ENCODE measurements at regions not wholly inside any gene's neighbourhood (a gene's known extent, or its start where the extent isn't known, plus 50 kb on each side); places are given as distances from the start of the nearest gene placed in this dataset.
"Not testable (repeated sequence)": the region's sequence is repeated elsewhere in the genome, so short reads cannot be mapped to it uniquely, and the experiment has no call there.

DNA sequence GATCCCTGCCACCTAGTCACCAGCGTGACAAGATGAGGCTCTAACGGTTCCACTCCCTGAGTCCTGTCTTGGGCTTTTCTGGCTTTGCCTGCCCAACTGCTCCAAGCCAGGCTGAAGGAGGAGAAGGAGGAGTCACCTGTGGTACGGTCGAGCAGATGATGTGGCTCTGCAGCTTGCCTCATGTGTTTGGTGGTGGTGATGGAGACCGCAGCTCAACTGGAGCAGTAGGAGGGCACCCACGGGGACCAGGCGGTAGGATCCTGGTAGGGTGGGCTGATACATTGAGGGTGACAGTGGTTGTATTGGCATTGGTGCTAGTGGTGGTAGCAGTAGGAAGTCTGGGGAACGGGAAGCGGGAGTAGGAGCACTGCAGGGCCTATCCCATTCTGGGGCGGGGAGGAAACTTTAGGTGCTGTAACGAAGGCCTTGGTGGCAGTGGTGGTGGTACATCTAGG lies 202.8 kb upstream of the WSB1 start:
- TF ChIP-seq, protein P1, sequence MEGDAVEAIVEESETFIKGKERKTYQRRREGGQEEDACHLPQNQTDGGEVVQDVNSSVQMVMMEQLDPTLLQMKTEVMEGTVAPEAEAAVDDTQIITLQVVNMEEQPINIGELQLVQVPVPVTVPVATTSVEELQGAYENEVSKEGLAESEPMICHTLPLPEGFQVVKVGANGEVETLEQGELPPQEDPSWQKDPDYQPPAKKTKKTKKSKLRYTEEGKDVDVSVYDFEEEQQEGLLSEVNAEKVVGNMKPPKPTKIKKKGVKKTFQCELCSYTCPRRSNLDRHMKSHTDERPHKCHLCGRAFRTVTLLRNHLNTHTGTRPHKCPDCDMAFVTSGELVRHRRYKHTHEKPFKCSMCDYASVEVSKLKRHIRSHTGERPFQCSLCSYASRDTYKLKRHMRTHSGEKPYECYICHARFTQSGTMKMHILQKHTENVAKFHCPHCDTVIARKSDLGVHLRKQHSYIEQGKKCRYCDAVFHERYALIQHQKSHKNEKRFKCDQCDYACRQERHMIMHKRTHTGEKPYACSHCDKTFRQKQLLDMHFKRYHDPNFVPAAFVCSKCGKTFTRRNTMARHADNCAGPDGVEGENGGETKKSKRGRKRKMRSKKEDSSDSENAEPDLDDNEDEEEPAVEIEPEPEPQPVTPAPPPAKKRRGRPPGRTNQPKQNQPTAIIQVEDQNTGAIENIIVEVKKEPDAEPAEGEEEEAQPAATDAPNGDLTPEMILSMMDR (IDR thresholded peaks at IDR 0.05; ENCODE audit: low read depth, low read length) = no peak
- TF ChIP-seq, protein P2, sequence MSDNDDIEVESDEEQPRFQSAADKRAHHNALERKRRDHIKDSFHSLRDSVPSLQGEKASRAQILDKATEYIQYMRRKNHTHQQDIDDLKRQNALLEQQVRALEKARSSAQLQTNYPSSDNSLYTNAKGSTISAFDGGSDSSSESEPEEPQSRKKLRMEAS (IDR thresholded peaks at IDR 0.05; ENCODE audit: low read depth, low read length) = no peak
- TF ChIP-seq POLR2A (IDR thresholded peaks at IDR 0.05; ENCODE audit: extremely low read depth, insufficient read length) (no peak), MYC (IDR thresholded peaks at IDR 0.05; ENCODE audit: low read depth, low read length) (no peak)
- DNase-seq (ENCODE audit: low read depth) = no peak
- H3K4me3 ChIP-seq (ENCODE audit: low read depth, low read length) = no peak overlapping the region

DNA sequence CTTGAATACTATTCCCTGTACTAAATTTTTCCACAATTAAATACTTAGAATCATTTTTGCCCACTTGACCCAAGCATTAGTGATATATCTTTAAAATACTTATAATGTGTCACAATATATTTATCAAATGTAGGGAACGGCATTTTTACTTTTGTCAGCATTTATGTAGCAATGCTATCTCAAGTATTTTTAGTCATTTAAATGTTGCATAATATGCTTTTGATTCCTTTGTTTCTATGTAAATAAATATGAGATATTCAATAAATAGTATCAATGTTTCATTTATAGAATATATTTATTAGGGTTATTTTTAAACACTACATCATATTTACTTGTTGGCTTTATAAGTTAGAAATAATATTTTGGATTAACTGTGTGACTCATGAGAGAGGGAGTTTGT lies 199.7 kb upstream of the WSB1 start:
- H3K4me3 ChIP-seq (ENCODE audit: low read depth, low read length) = not testable (repeated sequence)

DNA sequence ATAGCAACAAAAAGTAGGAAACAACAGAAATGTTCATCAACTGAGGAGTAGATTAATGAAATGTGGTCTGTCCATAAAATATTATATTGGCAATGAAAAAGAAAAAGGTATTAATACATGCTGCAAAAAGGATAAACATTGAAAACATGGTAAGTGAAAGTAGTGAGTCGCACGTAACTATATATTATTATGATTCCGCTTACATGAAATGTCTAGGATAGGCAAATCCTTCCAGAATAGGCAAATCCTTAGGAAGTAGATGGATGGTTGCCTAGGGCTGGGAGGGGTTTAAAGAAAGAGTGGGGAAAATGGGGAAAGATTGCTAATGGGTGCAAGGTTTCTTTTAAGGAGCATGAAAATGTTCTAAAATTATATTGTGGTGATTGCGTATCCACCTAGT lies 198.1 kb upstream of the WSB1 start:
- not testable (repeated sequence) for DNase-seq (ENCODE audit: low read depth); H3K4me3 ChIP-seq (ENCODE audit: low read depth, low read length)

More for the DNA sequence above, 199.7 kb upstream of the WSB1 start:
- DNase-seq (ENCODE audit: low read depth) = not testable (repeated sequence)

DNA sequence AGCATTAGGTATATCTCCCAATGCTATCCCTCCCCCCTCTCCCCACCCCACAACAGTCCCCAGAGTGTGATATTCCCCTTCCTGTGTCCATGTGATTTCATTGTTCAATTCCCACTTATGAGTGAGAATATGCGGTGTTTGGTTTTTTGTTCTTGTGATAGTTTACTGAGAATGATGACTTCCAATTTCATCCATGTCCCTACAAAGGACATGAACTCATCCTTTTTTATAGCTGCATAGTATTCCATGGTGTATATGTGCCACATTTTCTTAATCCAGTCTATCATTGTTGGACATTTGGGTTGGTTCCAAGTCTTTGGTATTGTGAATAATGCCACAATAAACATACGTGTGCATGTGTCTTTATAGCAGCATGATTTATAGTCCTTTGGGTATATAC lies 194.6 kb upstream of the WSB1 start:
- DNase-seq (ENCODE audit: low read depth) = not testable (repeated sequence)

DNA sequence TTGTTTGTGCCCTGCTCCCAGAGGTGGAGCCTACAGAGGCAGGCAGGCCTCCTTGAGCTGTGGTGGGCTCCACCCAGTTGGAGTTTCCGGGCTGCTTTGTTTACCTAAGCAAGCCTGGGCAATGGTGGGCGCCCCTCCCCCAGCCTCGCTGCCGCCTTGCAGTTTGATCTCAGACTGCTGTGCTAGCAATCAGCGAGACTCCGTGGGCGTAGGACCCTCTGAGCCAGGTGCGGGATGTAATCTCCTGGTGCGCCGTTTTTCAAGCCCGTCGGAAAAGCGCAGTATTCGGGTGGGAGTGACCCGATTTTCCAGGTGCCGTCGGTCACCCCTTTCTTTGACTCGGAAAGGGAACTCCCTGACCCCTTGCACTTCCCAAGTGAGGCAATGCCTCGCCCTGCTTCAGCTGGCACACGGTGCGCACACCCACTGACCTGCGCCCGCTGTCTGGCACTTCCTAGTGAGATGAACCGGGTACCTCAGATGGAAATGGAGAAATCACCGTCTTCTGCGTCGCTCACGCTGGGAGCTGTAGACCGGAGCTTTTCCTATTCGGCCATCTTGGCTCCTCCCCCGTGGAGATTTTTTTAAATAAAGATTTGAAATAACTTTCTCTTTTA lies 189.2 kb upstream of the WSB1 start:
- not testable (repeated sequence) for DNase-seq (ENCODE audit: low read depth); H3K4me3 ChIP-seq (ENCODE audit: low read depth, low read length)

More for the DNA sequence above, 194.6 kb upstream of the WSB1 start:
- not testable (repeated sequence) for H3K4me3 ChIP-seq (ENCODE audit: low read depth, low read length)

DNA sequence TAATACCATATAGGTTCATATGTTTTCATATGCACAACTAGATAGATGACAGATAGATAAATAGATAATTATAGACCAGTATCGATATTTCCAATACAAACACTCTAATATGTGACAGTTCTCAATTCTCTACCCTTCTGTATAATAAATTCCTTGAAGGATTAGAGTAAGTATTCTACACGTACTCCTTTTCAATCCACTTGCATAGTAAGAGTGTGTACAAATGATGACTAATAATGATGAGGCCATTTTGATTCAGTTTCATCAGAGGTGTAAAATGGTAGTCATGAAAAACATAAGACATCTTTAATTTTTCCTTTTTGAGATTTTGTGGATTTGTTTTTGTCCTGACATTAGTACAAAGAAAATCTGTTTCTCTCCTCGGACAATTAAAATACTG lies 188.3 kb upstream of the WSB1 start:
- DNase-seq (ENCODE audit: low read depth) = no peak
- H3K4me3 ChIP-seq (ENCODE audit: low read depth, low read length) = no peak overlapping the region
- TF ChIP-seq POLR2A (IDR thresholded peaks at IDR 0.05; ENCODE audit: extremely low read depth, insufficient read length) (no peak), MYC (IDR thresholded peaks at IDR 0.05; ENCODE audit: low read depth, low read length) (no peak)
- TF ChIP-seq, protein P2 (IDR thresholded peaks at IDR 0.05; ENCODE audit: low read depth, low read length) = no peak
- TF ChIP-seq, protein P1 (IDR thresholded peaks at IDR 0.05; ENCODE audit: low read depth, low read length) = no peak

DNA sequence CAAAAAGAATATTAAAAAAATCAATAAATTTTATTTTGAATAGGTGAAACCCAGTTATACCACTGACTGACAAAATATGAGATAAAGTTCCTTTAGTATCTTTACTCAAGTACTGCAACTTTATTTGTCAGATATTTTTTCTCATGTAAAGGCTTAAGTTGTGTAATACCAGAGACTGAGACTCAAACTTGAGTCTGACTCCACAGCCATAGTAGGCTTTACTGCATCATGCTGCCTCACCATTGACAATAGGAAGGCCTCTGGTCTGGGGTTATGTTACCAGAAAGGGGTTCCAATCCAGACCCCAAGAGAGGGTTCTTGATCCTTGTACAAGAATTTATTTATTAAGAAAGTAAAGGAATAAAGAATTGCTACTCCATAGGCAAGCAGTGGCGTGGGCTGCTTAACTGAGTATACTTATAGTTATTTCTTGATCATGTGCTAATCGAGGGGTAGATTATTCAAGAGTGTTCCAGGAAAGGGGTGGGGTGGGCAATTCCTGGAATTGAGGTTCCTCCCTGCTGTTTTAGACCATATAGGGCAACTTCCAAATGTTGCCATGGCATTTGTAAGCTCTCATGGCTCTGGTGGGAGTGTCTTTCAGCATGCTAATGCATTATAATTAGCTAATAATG lies 187.4 kb upstream of the WSB1 start:
- H3K4me3 ChIP-seq (ENCODE audit: low read depth, low read length) = no peak overlapping the region
- no peak for TF ChIP-seq MYC (IDR thresholded peaks at IDR 0.05; ENCODE audit: low read depth, low read length)
- TF ChIP-seq, protein P1 (IDR thresholded peaks at IDR 0.05; ENCODE audit: low read depth, low read length) = no peak
- no peak for TF ChIP-seq POLR2A (IDR thresholded peaks at IDR 0.05; ENCODE audit: extremely low read depth, insufficient read length)
- TF ChIP-seq, protein P2 (IDR thresholded peaks at IDR 0.05; ENCODE audit: low read depth, low read length) = no peak
- no peak for DNase-seq (ENCODE audit: low read depth)

DNA sequence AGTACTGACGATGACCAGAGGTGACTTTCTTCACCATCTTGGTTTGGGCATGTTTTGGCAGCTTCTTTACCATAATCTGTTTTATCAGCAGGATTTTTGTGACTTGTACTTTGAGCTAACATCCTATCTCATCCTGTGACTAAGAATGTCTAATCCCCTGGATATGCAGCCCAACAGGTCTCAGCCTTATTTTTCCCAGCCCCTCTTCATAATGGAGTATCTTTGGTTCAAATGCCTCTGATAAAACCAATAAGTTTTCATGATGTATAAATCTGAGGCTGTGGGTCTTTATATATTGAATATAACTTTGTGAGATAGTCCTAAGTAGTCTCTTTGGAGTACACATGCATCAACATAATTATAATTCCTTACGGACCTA lies 186.9 kb upstream of the WSB1 start:
- TF ChIP-seq POLR2A (IDR thresholded peaks at IDR 0.05; ENCODE audit: extremely low read depth, insufficient read length) = no peak
- TF ChIP-seq, protein P1 (IDR thresholded peaks at IDR 0.05; ENCODE audit: low read depth, low read length) = no peak
- TF ChIP-seq, protein P2 (IDR thresholded peaks at IDR 0.05; ENCODE audit: low read depth, low read length) = no peak
- no peak for TF ChIP-seq MYC (IDR thresholded peaks at IDR 0.05; ENCODE audit: low read depth, low read length)
- no peak for DNase-seq (ENCODE audit: low read depth)
- no peak overlapping the region for H3K4me3 ChIP-seq (ENCODE audit: low read depth, low read length)

DNA sequence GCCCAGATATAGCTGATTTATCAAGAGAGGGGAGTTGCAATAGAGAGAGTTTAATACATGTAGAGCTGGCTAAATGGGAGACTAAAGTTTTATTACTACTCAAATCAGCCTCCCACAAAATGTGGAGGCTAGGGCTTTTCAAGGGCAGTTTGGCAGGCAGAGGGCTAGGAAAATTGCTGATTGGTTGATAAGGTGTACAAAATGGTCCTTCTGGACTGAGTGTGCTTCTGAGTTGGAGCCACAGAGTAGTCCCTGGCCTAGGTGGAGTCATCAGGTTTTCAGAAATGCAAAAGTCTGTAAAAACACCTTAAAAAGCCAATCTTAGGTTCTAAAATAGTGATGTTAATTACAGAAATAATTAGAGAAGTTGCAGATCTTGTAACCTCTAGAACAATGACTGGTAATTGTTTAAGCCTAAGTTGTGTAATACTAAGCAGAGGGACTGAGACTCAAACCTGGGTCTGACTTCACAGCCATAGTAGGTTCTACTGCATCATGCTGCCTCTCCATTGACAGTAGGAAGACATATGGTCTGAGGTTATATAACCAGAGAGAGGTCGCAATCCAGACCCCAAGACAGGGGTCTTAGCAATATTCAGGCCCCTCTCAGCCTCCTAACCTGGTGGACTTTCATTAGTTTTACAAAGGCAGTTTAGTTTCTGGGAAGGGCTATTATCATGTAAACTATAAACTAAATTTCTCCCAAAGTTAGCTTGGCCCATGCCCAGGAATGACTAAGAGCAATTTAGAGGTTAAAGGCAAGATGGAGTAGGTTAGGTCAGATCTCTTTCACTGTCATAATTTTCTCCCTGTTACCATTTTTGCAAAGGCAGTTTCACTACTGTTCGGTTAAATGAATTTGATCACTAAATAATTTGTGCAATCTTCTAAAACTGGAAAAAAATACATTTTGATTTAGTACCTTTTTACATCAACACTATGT lies 186.3 kb upstream of the WSB1 start:
- not testable (repeated sequence) for DNase-seq (ENCODE audit: low read depth); H3K4me3 ChIP-seq (ENCODE audit: low read depth, low read length)

All from NB4 (cell line).